COLO668 (cell line): ENCODE measurements at regions not wholly inside any gene's neighbourhood (a gene's known extent, or its start where the extent isn't known, plus 50 kb on each side); places are given as distances from the start of the nearest gene placed in this dataset.

Source experiments
- DNase-seq: peaks from one replicate; lab custom pipeline; 2025; ENCODE audit not compliant: unreplicated experiment; lab: John Stamatoyannopoulos, UW

GRCh38 chr22:44424359-44424682 is 73.7 kb downstream of the RTL6 start:
- no peak for DNase-seq

DNA sequence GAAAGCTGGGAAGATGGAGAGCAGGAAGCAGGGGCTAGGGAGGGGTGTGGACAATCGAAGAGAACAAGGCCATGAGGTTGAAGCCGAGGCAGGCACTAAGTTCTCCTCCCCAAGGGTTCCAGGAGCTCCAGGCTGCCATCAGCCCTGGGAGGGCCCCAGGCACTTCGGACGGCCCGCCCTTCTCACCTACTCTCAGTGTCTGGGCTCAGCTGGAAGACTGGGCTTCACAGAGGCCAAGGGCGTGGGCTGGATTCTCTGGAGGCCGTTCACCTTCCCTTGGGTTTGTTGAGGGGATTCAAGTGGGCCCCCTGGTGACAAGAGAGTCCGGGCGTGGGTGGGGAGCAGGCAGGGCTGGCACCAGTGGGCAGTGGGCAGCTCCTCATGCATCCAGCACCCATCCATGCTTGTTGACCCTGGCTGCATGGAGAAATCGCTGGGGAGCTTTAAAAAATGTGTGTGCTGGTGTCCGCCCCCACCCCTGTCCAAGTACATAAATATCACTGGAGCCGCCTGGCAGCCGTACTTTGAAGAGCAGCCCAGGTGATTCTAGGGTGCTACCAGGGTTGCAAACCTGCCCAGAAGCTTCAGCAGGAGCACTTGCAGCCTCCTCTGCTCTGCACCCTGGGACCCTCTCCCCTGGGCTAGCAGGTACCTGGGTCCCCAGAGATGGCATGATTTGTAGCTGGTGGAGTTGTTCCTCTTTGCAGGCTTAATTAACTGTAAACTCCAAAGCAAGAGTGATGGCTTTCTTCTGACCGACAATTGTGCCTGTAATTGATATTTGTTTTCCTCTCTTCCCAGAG is 74.3 kb downstream of the RTL6 start:
- DNase-seq = no peak

DNA sequence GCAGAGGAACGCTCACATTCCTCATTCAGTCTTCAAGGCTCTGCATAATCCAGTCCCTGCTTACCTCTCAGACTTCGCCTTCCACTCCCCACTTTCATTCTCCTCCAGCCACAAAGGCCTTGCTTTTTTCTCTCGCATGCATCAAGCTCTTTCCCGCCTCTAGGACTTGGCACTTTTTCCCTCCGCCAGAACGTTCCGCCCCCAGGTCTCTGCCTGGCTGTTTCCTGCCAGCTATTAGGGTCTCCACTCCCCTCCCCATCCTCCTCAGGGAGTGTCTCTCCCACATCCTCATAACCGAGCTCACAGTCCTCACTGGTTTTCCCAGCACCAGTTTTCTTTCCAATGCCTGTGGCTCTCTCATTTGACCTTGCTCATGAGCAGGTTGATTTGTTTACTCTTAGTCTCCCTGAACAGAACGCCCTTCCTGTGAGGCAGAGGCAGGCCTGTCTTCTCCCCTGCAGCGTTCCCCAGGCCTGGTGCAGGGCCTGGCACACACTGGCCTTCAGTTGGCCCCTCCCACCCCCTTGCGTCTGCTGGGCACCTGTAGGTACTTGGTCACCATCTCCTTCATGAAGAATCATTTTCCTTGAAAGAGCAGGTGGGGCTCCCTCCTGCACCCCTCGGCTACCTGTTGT is 75.2 kb downstream of the RTL6 start:
- peak; percentile 34 for DNase-seq

DNA sequence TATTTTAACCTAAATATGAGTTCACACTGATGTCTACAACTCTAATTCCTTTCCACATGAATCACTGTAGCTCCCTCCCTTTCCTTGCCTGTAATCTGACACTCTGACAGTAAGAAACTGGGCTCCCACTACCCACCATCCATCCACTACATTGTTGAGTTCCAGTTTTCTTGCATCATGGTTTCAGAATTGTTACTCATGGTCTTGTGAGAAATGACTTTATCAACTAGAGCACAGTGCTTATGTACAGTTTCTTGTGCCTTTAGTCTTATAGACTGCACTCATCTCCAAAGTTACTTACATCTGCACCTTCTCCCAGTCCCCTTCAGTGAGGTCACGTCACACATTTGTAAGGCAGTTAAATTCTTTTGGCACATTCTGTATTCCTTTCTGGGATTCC is 78.6 kb downstream of the RTL6 start:
- DNase-seq = no peak

GRCh38 chr22:44413211-44413610 is 84.8 kb downstream of the RTL6 start:
- no peak for DNase-seq

- DNase-seq = no peak
Measured at GRCh38 chr22:44412136-44412731, 85.8 kb downstream of the RTL6 start.

GRCh38 chr22:44411226-44412135 is 86.6 kb downstream of the RTL6 start:
- DNase-seq = no peak

- no peak for DNase-seq
Measured at GRCh38 chr22:44410451-44410991, 87.5 kb downstream of the RTL6 start.

DNA sequence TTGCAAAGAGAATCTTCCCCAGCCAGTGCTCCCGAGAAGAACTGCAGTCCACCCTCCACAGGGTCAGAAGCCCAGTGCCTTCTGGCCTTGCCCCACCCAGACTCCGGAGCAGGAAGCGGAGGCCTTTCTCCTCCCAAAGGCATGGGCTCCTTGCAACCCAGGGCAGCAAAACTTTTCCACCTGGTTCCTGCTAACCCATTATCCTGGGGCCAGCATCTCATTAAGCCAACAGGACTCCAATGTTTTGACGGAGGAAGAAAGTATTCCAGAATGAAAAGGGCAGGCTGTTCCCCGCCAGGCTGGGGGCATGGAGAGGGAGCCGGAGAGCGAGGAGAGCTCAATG is 88.1 kb downstream of the RTL6 start:
- DNase-seq = no peak

- DNase-seq = no peak
Measured at GRCh38 chr22:44409211-44409973, 88.6 kb downstream of the RTL6 start.

GRCh38 chr22:44408829-44409192 is 89.2 kb downstream of the RTL6 start:
- DNase-seq = no peak

GRCh38 chr22:44407987-44408828 is 89.8 kb downstream of the RTL6 start:
- DNase-seq = no peak

DNA sequence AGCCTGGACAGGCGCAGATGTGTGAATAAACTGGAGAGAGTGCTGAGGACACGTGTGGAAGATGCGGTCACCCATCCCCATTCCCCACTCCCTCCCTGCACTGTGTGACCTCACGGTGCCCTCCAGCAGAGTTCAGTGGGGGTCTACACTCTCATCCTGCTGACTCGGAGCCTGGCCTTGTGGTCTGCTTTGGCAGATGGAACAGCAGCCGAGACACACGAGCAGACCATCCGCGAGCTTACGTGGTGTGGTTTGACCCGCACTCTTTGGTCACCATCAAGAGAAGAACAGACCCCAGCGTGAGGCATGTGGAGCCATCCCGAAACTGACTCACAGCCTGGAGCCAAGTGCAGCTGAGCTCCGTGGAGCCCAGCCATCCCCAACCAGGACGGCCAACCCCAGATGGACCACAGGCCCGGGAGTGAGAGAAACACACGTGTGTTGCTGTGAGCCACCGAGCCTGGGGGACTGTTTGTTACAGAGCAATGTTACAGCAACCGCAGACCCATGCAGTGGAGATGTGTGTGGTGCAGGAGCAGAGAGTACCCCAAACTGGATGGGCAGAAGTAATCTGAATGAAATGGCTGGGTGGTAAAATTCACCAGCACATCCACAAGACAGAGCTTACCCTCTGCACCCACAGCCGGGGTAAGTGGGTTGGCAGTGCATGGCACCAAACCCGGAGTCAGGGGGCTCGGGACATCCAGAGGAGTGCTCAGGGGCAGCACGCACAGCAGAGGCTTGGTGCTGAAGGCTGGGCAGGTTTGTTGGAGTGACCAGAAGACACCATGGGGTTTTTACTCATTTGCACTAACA is 90.7 kb downstream of the RTL6 start:
- no peak for DNase-seq

DNA sequence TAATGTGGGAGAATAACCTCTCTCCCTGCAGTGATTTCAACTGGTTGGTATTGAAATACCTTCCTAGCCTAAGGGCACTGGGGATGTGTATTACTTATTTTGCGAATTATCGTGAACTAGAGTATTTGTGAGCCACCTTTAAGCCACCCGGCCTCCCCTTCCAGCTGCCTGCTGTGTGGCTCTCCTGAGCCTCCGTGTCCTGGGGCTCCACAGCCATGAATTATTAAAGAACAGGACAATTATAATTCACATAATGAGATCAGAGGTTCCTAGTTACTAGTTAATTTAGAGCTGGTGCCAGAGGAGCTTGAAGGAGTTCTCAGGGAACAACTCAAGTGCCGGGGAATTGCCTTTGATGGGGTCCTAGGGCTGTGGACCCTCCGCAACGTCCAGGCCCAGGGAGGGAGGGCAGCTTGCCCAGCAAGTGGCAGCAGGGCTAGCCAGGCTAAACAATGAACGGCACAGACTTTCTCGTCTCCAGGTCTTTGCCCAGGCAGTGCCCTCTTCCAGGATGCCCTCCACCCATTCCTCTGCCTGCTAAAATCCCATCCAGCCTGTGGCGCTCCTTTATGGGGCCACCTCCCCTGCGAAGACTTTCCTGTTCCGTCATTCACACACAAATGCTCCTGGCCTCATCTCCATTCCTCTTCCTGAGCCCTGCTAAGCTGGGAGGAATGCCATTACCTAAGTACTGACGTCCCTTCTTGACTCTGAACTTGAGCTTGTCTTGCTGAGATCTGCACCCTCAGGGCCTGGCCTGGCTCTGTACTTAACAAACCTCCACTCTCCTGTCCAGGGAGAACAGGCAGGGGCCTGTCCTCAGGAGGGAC is 91.5 kb downstream of the RTL6 start:
- no peak for DNase-seq

DNA sequence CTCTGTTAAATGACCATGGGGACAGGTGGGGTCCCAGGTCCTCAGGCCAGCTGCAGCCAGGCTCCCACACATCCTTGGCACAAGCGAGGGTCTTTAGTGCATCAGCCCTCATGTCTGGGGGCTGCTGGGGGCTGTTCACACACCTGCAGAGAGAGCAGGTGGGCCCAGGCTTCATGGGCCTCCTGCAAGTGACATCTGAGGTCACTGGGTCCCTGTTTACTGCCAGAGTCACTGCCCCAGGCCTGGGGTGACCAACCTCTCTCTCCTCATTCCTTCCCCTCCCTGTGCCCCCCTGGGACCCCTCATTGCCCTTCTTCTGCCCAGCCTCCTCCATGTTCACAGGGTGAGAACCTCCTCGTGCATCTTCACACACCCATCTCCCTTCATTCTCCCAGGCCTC is 92.4 kb downstream of the RTL6 start:
- DNase-seq = no peak

- DNase-seq = no peak
Measured at GRCh38 chr22:44404341-44405020, 91.7 kb upstream of the SHISAL1 start.

- no peak for DNase-seq
Measured at GRCh38 chr22:44403602-44404329, 91.0 kb upstream of the SHISAL1 start.
